Muscle layer of colon (tissue), 2 donors: ENCODE measurements at regions not wholly inside any gene's neighbourhood (a gene's known extent, or its start where the extent isn't known, plus 50 kb on each side); places are given as distances from the start of the nearest gene placed in this dataset.
"Not testable (repeated sequence)": the region's sequence is repeated elsewhere in the genome, so short reads cannot be mapped to it uniquely, and the experiment has no call there.

ENCODE experiments used
- H3K27ac ChIP-seq: one replicate; pipeline ENCODE4 v1.7.0; 2013; ENCODE audit warnings: low read depth, mild to moderate bottlenecking, low read length, moderate library complexity
- H3K27me3 ChIP-seq, 2 donors: one replicate each; pipeline ENCODE4 v1.7.0; 2013; ENCODE audit warnings: low read length in 2 of 2, mild to moderate bottlenecking in 2 of 2; ENCODE audit not compliant: insufficient read depth in 2 of 2, control insufficient read depth in 1 of 2
- H3K36me3 ChIP-seq: one replicate; pipeline ENCODE4 v1.7.0; 2013; ENCODE audit warnings: mild to moderate bottlenecking, low read length; ENCODE audit not compliant: insufficient read depth
- H3K4me1 ChIP-seq: one replicate; pipeline ENCODE4 v1.7.0; 2013; ENCODE audit warnings: mild to moderate bottlenecking, low read length; ENCODE audit not compliant: insufficient read depth
- H3K4me3 ChIP-seq, 2 donors: one replicate each; pipeline ENCODE4 v1.7.0; 2013; ENCODE audit warnings: low read length in 2 of 2, low read depth in 1 of 2, mild to moderate bottlenecking in 1 of 2, moderate library complexity in 1 of 2
- H3K9ac ChIP-seq: one replicate; pipeline ENCODE4 v1.7.0; 2013; ENCODE audit warnings: low read length
- H3K9me3 ChIP-seq: one replicate; pipeline ENCODE4 v1.7.0; 2013; ENCODE audit warnings: mild to moderate bottlenecking, low read length
- donor health status: abdominal sarcoma.
- donor health status: Adenocarcinoma of cecum.

- no peak overlapping the region for H3K27ac ChIP-seq
- H3K4me3 ChIP-seq: no peak overlapping the region
- no peak overlapping the region for H3K9ac ChIP-seq
- no peaks in the 10 kb centered on the region for H3K27me3 ChIP-seq
- H3K9me3 ChIP-seq: no peaks in the 10 kb centered on the region
- peaks cover 11% of the 10 kb centered on the region for H3K4me1 ChIP-seq
- no peaks in the 10 kb centered on the region for H3K36me3 ChIP-seq
Measured at GRCh38 chr2:225761396-225761795, 361.9 kb downstream of the NYAP2 start.

- H3K4me3 ChIP-seq: no peak overlapping the region
- no peaks in the 10 kb centered on the region for H3K9me3 ChIP-seq
- no peaks in the 10 kb centered on the region for H3K36me3 ChIP-seq
- H3K9ac ChIP-seq: no peak overlapping the region
- no peak overlapping the region for H3K27ac ChIP-seq
- no peaks in the 10 kb centered on the region for H3K27me3 ChIP-seq
- no peaks in the 10 kb centered on the region for H3K4me1 ChIP-seq
Measured at GRCh38 chr2:225757248-225757647, 357.7 kb downstream of the NYAP2 start.

- Histone ChIP-seq H3K4me1 (no peaks in the 10 kb centered on the region), H3K4me3 (no peak overlapping the region), H3K9ac (no peak overlapping the region), H3K27ac (no peak overlapping the region), H3K36me3 (no peaks in the 10 kb centered on the region), H3K27me3 (no peaks in the 10 kb centered on the region), H3K9me3 (no peaks in the 10 kb centered on the region)
Measured at GRCh38 chr2:225756198-225756597, 356.7 kb downstream of the NYAP2 start.

- Histone ChIP-seq H3K27ac (no peak overlapping the region), H3K9me3 (no peaks in the 10 kb centered on the region), H3K4me3 (no peak overlapping the region), H3K27me3 (no peaks in the 10 kb centered on the region), H3K36me3 (no peaks in the 10 kb centered on the region), H3K4me1 (no peaks in the 10 kb centered on the region), H3K9ac (no peak overlapping the region)
Measured at GRCh38 chr2:225748609-225749008, 349.1 kb downstream of the NYAP2 start.

- H3K9me3 ChIP-seq, H3K27me3 ChIP-seq: not testable (repeated sequence)
Measured at GRCh38 chr2:225743996-225744395, 344.5 kb downstream of the NYAP2 start.

GRCh38 chr2:225742487-225742886, 343.0 kb downstream of the NYAP2 start:
- no peak overlapping the region for H3K27ac ChIP-seq
- H3K9ac ChIP-seq: no peak overlapping the region
- no peaks in the 10 kb centered on the region for H3K9me3 ChIP-seq
- no peaks in the 10 kb centered on the region for H3K36me3 ChIP-seq
- H3K4me1 ChIP-seq: no peaks in the 10 kb centered on the region
- no peaks in the 10 kb centered on the region for H3K27me3 ChIP-seq
- H3K4me3 ChIP-seq: no peak overlapping the region

More at GRCh38 chr2:225743996-225744395, 344.5 kb downstream of the NYAP2 start:
- not testable (repeated sequence) for H3K4me3 ChIP-seq, H3K9ac ChIP-seq, H3K4me1 ChIP-seq, H3K27ac ChIP-seq, H3K36me3 ChIP-seq

- Histone ChIP-seq H3K27ac (no peak overlapping the region), H3K9ac (no peak overlapping the region), H3K36me3 (no peaks in the 10 kb centered on the region), H3K4me1 (no peaks in the 10 kb centered on the region), H3K4me3 (no peak overlapping the region), H3K9me3 (no peaks in the 10 kb centered on the region), H3K27me3 (no peaks in the 10 kb centered on the region)
Measured at GRCh38 chr2:225740086-225740485, 340.6 kb downstream of the NYAP2 start.

GRCh38 chr2:225739328-225739727, 339.8 kb downstream of the NYAP2 start:
- Histone ChIP-seq H3K4me3 (no peak overlapping the region), H3K4me1 (no peaks in the 10 kb centered on the region), H3K36me3 (no peaks in the 10 kb centered on the region), H3K9me3 (no peaks in the 10 kb centered on the region), H3K9ac (no peak overlapping the region), H3K27ac (no peak overlapping the region), H3K27me3 (no peaks in the 10 kb centered on the region)

- Histone ChIP-seq H3K9ac (no peak overlapping the region), H3K27me3 (no peaks in the 10 kb centered on the region), H3K36me3 (no peaks in the 10 kb centered on the region), H3K4me3 (no peak overlapping the region), H3K9me3 (no peaks in the 10 kb centered on the region), H3K27ac (no peak overlapping the region), H3K4me1 (no peaks in the 10 kb centered on the region)
Measured at GRCh38 chr2:225738735-225739134, 339.2 kb downstream of the NYAP2 start.

- no peak overlapping the region for H3K27ac ChIP-seq
- no peaks in the 10 kb centered on the region for H3K36me3 ChIP-seq
- H3K9ac ChIP-seq: no peak overlapping the region
- H3K27me3 ChIP-seq: no peaks in the 10 kb centered on the region
- no peaks in the 10 kb centered on the region for H3K9me3 ChIP-seq
- H3K4me1 ChIP-seq: no peaks in the 10 kb centered on the region
- no peak overlapping the region for H3K4me3 ChIP-seq
Measured at GRCh38 chr2:225737556-225737955, 338.0 kb downstream of the NYAP2 start.

- Histone ChIP-seq H3K9me3 (no peaks in the 10 kb centered on the region), H3K4me3 (no peak overlapping the region), H3K9ac (no peak overlapping the region), H3K27ac (no peak overlapping the region), H3K27me3 (no peaks in the 10 kb centered on the region), H3K4me1 (no peaks in the 10 kb centered on the region), H3K36me3 (no peaks in the 10 kb centered on the region)
Measured at GRCh38 chr2:225735844-225736243, 336.3 kb downstream of the NYAP2 start.

GRCh38 chr2:225725726-225726125, 326.2 kb downstream of the NYAP2 start:
- Histone ChIP-seq H3K4me1 (no peaks in the 10 kb centered on the region), H3K9me3 (no peaks in the 10 kb centered on the region), H3K27ac (no peak overlapping the region), H3K4me3 (no peak overlapping the region), H3K9ac (no peak overlapping the region), H3K36me3 (no peaks in the 10 kb centered on the region), H3K27me3 (no peaks in the 10 kb centered on the region)
